GM12878 (cell line): ENCODE measurements at regions not wholly inside any gene's neighbourhood (a gene's known extent, or its start where the extent isn't known, plus 50 kb on each side); places are given as distances from the start of the nearest gene placed in this dataset.

Experiments used
- ATAC-seq: fragments of 200-7000 bp; cut with Tn5 transposase; 3 replicates; pipeline ENCODE4 v1.9.1; 2020; ENCODE audit warnings: mild to moderate bottlenecking, moderate library complexity
- BruUV-seq: library from RNA; stranded (reverse); fragments of 400-500 nt; replicated peaks from 2 replicates; lab custom pipeline; 2021; lab: Mats Ljungman, UMichigan
- CTCF ChIA-PET: fragments of 300-600 bp; sonication (Branson Sonifier 250); formaldehyde crosslinking; extraction: SDS; loops from one replicate; lab custom pipeline; 2021; ENCODE audit warnings: inconsistent platforms; lab: Yijun Ruan, JAX
- POLR2A ChIA-PET: fragments of 350-600 bp; formaldehyde crosslinking; extraction: SDS; loops from one replicate; lab custom pipeline; 2021; ENCODE audit warnings: inconsistent platforms; lab: Charles Lee
- RAD21 ChIA-PET: fragments of 300-600 bp; sonication (Branson Sonifier 250); formaldehyde crosslinking; loops from one replicate; lab custom pipeline; 2023; ENCODE audit warnings: antibody characterized with exemption; ENCODE audit not compliant: unreplicated experiment; lab: Charles Lee
- SMC1A ChIA-PET: fragments of 300-600 bp; sonication (Branson Sonifier 250); formaldehyde crosslinking; loops from one replicate; lab custom pipeline; 2023; ENCODE audit not compliant: unreplicated experiment, uncharacterized antibody; lab: Charles Lee
- DNase-seq: peaks from one replicate; pipeline ENCODE4 v3.0.0-alpha.2; 2011; ENCODE audit warnings: low read depth, low spot score
- FAIRE-seq: peaks from 3 replicates; lab custom pipeline; 2011; peaks lifted over from hg19 to GRCh38; lab: Jason Lieb, UNC
- H2AFZ ChIP-seq: 2 replicates; pipeline ENCODE4 v1.6.0; 2011; ENCODE audit warnings: low read depth, low read length, control low read depth; ENCODE audit not compliant: control insufficient read depth
- H3K27ac ChIP-seq: 2 replicates; pipeline ENCODE4 v1.5.1; 2011; ENCODE audit warnings: control low read depth; ENCODE audit not compliant: control insufficient read depth, insufficient read depth
- H3K27me3 ChIP-seq, 2 experiments: replicated peaks in 1 of 2; 2 replicates each; pipeline versions ENCODE4 v1.6.0 to v1.6.1; 2011; ENCODE audit warnings: low read length in 1 of 2; ENCODE audit not compliant: control insufficient read depth in 2 of 2, insufficient read depth in 2 of 2
- H3K36me3 ChIP-seq, 2 experiments: 2 replicates each; pipeline ENCODE4 v1.5.1; 2011; ENCODE audit warnings: low read length in 1 of 2; ENCODE audit not compliant: control insufficient read depth in 2 of 2, insufficient read depth in 2 of 2
- H3K4me1 ChIP-seq: 2 replicates; pipeline ENCODE4 v1.6.1; 2011; ENCODE audit warnings: mild to moderate bottlenecking, low read length, moderate library complexity, mixed read lengths; ENCODE audit not compliant: control insufficient read depth, insufficient read depth
- H3K4me2 ChIP-seq: 2 replicates; pipeline ENCODE4 v1.6.0; 2011; ENCODE audit warnings: control low read depth; ENCODE audit not compliant: control insufficient read depth, insufficient read depth
- H3K4me3 ChIP-seq: fragments of 200-600 bp; sonication (generic); 2 replicates; pipeline ENCODE4 v1.5.1; 2016
- H3K79me2 ChIP-seq: 2 replicates; pipeline ENCODE4 v1.6.0; 2011; ENCODE audit warnings: low read length; ENCODE audit not compliant: control insufficient read depth, insufficient read depth
- H3K9ac ChIP-seq: 2 replicates; pipeline ENCODE4 v1.8.0; 2011; ENCODE audit warnings: low read length, control low read depth, mixed read lengths; ENCODE audit not compliant: control insufficient read depth, insufficient read depth
- H3K9me3 ChIP-seq: replicated peaks from 3 replicates; pipeline ENCODE4 v1.5.1; 2011; ENCODE audit warnings: mild to moderate bottlenecking, low read length; ENCODE audit not compliant: control insufficient read depth, insufficient read depth
- H4K20me1 ChIP-seq: 2 replicates; pipeline ENCODE4 v1.6.0; 2011; ENCODE audit not compliant: control insufficient read depth, insufficient read depth
- BMI1 ChIP-seq: fragments of 450-650 bp; IDR thresholded peaks from 2 replicates; pipeline ENCODE4 v1.6.1; 2016; ENCODE audit warnings: mild to moderate bottlenecking, moderate library complexity, borderline replicate concordance
- KAT2A ChIP-seq: conservative IDR thresholded peaks from 2 replicates; pipeline ENCODE4 v1.6.1; 2011; ENCODE audit warnings: low read depth, low read length; ENCODE audit not compliant: control insufficient read depth
- MYB ChIP-seq: fragments of 150-350 bp; IDR thresholded peaks from 2 replicates; pipeline ENCODE4 v1.6.1; 2014; ENCODE audit warnings: mild to moderate bottlenecking, low read depth, low read length, borderline replicate concordance
- NFYA ChIP-seq: IDR thresholded peaks from 2 replicates; pipeline ENCODE4 v1.6.1; 2011; ENCODE audit warnings: low read depth, mild to moderate bottlenecking, low read length, improper control_type of control experiment, borderline replicate concordance
- PRDM15 ChIP-seq: fragments of 450-650 bp; formaldehyde crosslinking; IDR thresholded peaks from 2 replicates; pipeline ENCODE4 v1.4.0; 2020; ENCODE audit warnings: mild to moderate bottlenecking, moderate library complexity
- RELA ChIP-seq: fragments of 450-650 bp; IDR thresholded peaks from 2 replicates; pipeline ENCODE4 v1.8.0; 2014; ENCODE audit warnings: borderline replicate concordance; ENCODE audit not compliant: partially characterized antibody
- ZSCAN29 ChIP-seq: fragments of 450-650 bp; IDR thresholded peaks from 2 replicates; pipeline ENCODE4 v1.6.1; 2017; ENCODE audit warnings: mild to moderate bottlenecking, moderate library complexity
- WGBS: methylation state at CpG from one replicate; pipeline ENCODE4 v1.1.6; 2016; ENCODE audit warnings: low lambda C conversion rate; ENCODE audit not compliant: insufficient replicate concordance, insufficient coverage; ENCODE audit errors: missing lambda C conversion rate; 5-methylcytosine and 5-hydroxymethylcytosine counted together
- in situ Hi-C: fragments of 300-500 bp; cut with MboI; formaldehyde crosslinking; loops from 9 replicates; pipeline ENCODE4 v1.14.3; 2018; ENCODE audit warnings: mixed read lengths
- intact Hi-C: fragments of 100-400 bp; cut with micrococcal nuclease; formaldehyde crosslinking; loops from one replicate; pipeline ENCODE4 v1.14.2; 2022; ENCODE audit not compliant: unreplicated experiment
- TF ChIP-seq, protein P1 (sequence below): fragments of 450-650 bp; IDR thresholded peaks from 2 replicates; pipeline ENCODE4 v1.6.1; 2016; ENCODE audit warnings: mild to moderate bottlenecking, moderate library complexity, borderline replicate concordance
- TF ChIP-seq, protein P2 (sequence below): fragments of 450-650 bp; formaldehyde crosslinking; IDR thresholded peaks from 2 replicates; pipeline ENCODE4 v1.4.0; 2022; ENCODE audit warnings: mild to moderate bottlenecking, moderate library complexity

GRCh38 chr9:119597499-119597898 lies 228.3 kb upstream of the BRINP1 start (continued):
- no peak for TF ChIP-seq PRDM15 (CRISPR knock-in tag)

DNA sequence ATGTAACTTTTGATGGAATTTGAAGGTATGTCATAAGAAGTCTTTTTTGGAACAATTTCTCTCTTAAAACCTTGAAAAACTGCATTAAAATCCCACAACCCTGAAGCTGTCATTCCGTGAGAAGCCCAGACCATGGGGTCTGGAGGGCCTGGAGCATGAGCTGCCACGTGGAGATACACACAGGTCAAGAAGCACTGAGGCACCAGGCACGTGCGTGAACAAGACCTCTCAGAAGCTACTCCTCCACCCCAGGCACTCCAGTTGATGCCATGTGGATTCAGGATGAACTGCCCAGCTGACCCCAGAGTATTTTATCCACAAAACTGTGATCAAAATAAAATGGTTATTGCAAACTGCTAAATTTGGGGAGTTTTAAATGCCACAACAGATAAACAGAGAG lies 227.5 kb upstream of the BRINP1 start:
- DNase-seq, result no peak
- H3K9me3 ChIP-seq, result no peaks in the 10 kb centered on the region
- no peak for FAIRE-seq
- no peak overlapping the region for H3K27ac ChIP-seq
- ChIA-PET POLR2A (no interaction called here), RAD21 (no interaction called here), CTCF (no interaction called here), SMC1A (no interaction called here)
- intact Hi-C loops, result no loop called here
- no peak overlapping the region for H3K9ac ChIP-seq
- BruUV-seq, result no TSS peak
- in situ Hi-C loops, result no loop called here
- no peaks in the 10 kb centered on the region for H3K4me1 ChIP-seq
- H3K79me2 ChIP-seq, result no peaks in the 10 kb centered on the region
- ATAC-seq, result no peak
- no peaks in the 10 kb centered on the region for H3K27me3 ChIP-seq
- H4K20me1 ChIP-seq, result no peaks in the 10 kb centered on the region
- H3K4me3 ChIP-seq, result no peak overlapping the region
- 0% methylated on average over 4 of the region's 4 CpGs for WGBS
- H2AFZ ChIP-seq, result no peak overlapping the region
- H3K4me2 ChIP-seq, result no peak overlapping the region
- no peaks in the 10 kb centered on the region for H3K36me3 ChIP-seq
- TF ChIP-seq BMI1 (no peak), MYB (no peak), RELA (no peak), ZSCAN29 (no peak), KAT2A (no peak), NFYA (no peak)
- TF ChIP-seq, protein P1, sequence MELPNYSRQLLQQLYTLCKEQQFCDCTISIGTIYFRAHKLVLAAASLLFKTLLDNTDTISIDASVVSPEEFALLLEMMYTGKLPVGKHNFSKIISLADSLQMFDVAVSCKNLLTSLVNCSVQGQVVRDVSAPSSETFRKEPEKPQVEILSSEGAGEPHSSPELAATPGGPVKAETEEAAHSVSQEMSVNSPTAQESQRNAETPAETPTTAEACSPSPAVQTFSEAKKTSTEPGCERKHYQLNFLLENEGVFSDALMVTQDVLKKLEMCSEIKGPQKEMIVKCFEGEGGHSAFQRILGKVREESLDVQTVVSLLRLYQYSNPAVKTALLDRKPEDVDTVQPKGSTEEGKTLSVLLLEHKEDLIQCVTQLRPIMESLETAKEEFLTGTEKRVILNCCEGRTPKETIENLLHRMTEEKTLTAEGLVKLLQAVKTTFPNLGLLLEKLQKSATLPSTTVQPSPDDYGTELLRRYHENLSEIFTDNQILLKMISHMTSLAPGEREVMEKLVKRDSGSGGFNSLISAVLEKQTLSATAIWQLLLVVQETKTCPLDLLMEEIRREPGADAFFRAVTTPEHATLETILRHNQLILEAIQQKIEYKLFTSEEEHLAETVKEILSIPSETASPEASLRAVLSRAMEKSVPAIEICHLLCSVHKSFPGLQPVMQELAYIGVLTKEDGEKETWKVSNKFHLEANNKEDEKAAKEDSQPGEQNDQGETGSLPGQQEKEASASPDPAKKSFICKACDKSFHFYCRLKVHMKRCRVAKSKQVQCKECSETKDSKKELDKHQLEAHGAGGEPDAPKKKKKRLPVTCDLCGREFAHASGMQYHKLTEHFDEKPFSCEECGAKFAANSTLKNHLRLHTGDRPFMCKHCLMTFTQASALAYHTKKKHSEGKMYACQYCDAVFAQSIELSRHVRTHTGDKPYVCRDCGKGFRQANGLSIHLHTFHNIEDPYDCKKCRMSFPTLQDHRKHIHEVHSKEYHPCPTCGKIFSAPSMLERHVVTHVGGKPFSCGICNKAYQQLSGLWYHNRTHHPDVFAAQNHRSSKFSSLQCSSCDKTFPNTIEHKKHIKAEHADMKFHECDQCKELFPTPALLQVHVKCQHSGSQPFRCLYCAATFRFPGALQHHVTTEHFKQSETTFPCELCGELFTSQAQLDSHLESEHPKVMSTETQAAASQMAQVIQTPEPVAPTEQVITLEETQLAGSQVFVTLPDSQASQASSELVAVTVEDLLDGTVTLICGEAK, result no peak
- TF ChIP-seq, protein P2, sequence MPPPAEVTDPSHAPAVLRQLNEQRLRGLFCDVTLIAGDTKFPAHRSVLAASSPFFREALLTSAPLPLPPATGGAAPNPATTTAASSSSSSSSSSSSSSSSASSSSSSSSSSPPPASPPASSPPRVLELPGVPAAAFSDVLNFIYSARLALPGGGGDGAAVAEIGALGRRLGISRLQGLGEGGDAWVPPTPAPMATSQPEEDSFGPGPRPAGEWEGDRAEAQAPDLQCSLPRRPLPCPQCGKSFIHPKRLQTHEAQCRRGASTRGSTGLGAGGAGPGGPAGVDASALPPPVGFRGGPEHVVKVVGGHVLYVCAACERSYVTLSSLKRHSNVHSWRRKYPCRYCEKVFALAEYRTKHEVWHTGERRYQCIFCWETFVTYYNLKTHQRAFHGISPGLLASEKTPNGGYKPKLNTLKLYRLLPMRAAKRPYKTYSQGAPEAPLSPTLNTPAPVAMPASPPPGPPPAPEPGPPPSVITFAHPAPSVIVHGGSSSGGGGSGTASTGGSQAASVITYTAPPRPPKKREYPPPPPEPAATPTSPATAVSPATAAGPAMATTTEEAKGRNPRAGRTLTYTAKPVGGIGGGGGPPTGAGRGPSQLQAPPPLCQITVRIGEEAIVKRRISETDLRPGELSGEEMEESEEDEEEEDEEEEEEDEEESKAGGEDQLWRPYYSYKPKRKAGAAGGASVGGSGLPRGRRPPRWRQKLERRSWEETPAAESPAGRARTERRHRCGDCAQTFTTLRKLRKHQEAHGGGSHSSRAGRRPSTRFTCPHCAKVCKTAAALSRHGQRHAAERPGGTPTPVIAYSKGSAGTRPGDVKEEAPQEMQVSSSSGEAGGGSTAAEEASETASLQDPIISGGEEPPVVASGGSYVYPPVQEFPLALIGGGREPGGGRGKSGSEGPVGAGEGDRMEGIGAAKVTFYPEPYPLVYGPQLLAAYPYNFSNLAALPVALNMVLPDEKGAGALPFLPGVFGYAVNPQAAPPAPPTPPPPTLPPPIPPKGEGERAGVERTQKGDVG (CRISPR knock-in tag), result no peak
